GM21381 (cell line): ENCODE measurements at regions not wholly inside any gene's neighbourhood (a gene's known extent, or its start where the extent isn't known, plus 50 kb on each side); places are given as distances from the start of the nearest gene placed in this dataset.
"Not testable (repeated sequence)": the region's sequence is repeated elsewhere in the genome, so short reads cannot be mapped to it uniquely, and the experiment has no call there.

ENCODE experiments used
- ATAC-seq: cut with Tn5 transposase; IDR thresholded peaks from one replicate; pipeline ENCODE4 v1.9.1; 2021; ENCODE audit warnings: mild to moderate bottlenecking, moderate library complexity; ENCODE audit not compliant: unreplicated experiment

GRCh38 chr2:221999717-222000116 lies 299.1 kb downstream of the PAX3 start:
- ATAC-seq = no peak

- ATAC-seq = no peak
Observed at GRCh38 chr2:221999166-221999565, 299.6 kb downstream of the PAX3 start.

GRCh38 chr2:221997683-221998082 lies 301.1 kb downstream of the PAX3 start:
- no peak for ATAC-seq

GRCh38 chr2:221997100-221997499 lies 301.7 kb downstream of the PAX3 start:
- no peak for ATAC-seq

GRCh38 chr2:221994926-221995325 lies 303.9 kb downstream of the PAX3 start:
- no peak for ATAC-seq

- ATAC-seq = not testable (repeated sequence)
Observed at GRCh38 chr2:221984376-221984775, 314.4 kb downstream of the PAX3 start.

- ATAC-seq = no peak
Observed at GRCh38 chr2:221981912-221982470, 316.8 kb downstream of the PAX3 start.

GRCh38 chr2:221975151-221975550 lies 323.6 kb downstream of the PAX3 start:
- no peak for ATAC-seq

GRCh38 chr2:221973902-221974301 lies 324.9 kb downstream of the PAX3 start:
- no peak for ATAC-seq

GRCh38 chr2:221973502-221973901 lies 325.3 kb downstream of the PAX3 start:
- no peak for ATAC-seq

- no peak for ATAC-seq
Observed at GRCh38 chr2:221972813-221973478, 325.9 kb downstream of the PAX3 start.

- ATAC-seq = no peak
Observed at GRCh38 chr2:221970389-221970788, 328.4 kb downstream of the PAX3 start.

- ATAC-seq = no peak
Observed at GRCh38 chr2:221969830-221970144, 329.0 kb downstream of the PAX3 start.

GRCh38 chr2:221969087-221969829 lies 329.5 kb downstream of the PAX3 start:
- peak; percentile 63 for ATAC-seq

GRCh38 chr2:221962186-221962585 lies 336.6 kb downstream of the PAX3 start:
- ATAC-seq = no peak

GRCh38 chr2:221961561-221961960 lies 337.2 kb downstream of the PAX3 start:
- ATAC-seq = no peak

GRCh38 chr2:221958224-221958623 lies 340.6 kb downstream of the PAX3 start:
- ATAC-seq = no peak

GRCh38 chr2:221948076-221948475 lies 350.7 kb downstream of the PAX3 start:
- no peak for ATAC-seq

- ATAC-seq = not testable (repeated sequence)
Observed at GRCh38 chr2:221944452-221944851, 354.3 kb downstream of the PAX3 start.

GRCh38 chr2:221943076-221943810 lies 355.6 kb downstream of the PAX3 start:
- no peak for ATAC-seq

- ATAC-seq = no peak
Observed at GRCh38 chr2:221931251-221931991, 359.3 kb upstream of the EPHA4 start.
